Raji (cell line): ENCODE measurements at regions not wholly inside any gene's neighbourhood (a gene's known extent, or its start where the extent isn't known, plus 50 kb on each side); places are given as distances from the start of the nearest gene placed in this dataset.

Experiments
- POLR2A ChIP-seq: IDR thresholded peaks from 2 replicates; pipeline ENCODE4 v1.6.1; 2011; ENCODE audit warnings: low read depth, low read length, control low read depth; ENCODE audit not compliant: insufficient read depth

- TF ChIP-seq POLR2A = no peak
Observed at GRCh38 chr5:27328480-27328879, 290.1 kb upstream of the CDH9 start.

GRCh38 chr5:27325513-27325912, 287.1 kb upstream of the CDH9 start:
- no peak for TF ChIP-seq POLR2A

- TF ChIP-seq POLR2A = no peak
Observed at GRCh38 chr5:27318701-27319100, 280.3 kb upstream of the CDH9 start.

GRCh38 chr5:27316271-27316650, 277.9 kb upstream of the CDH9 start:
- TF ChIP-seq POLR2A = no peak

- no peak for TF ChIP-seq POLR2A
Observed at GRCh38 chr5:27315363-27316270, 277.2 kb upstream of the CDH9 start.

GRCh38 chr5:27313549-27313948, 275.2 kb upstream of the CDH9 start:
- no peak for TF ChIP-seq POLR2A

- TF ChIP-seq POLR2A = no peak
Observed at GRCh38 chr5:27312291-27312893, 274.0 kb upstream of the CDH9 start.

- no peak for TF ChIP-seq POLR2A
Observed at GRCh38 chr5:27311544-27311943, 273.2 kb upstream of the CDH9 start.

- no peak for TF ChIP-seq POLR2A
Observed at GRCh38 chr5:27308153-27308552, 269.8 kb upstream of the CDH9 start.

GRCh38 chr5:27290172-27290571, 251.8 kb upstream of the CDH9 start:
- no peak for TF ChIP-seq POLR2A

GRCh38 chr5:27276119-27276518, 237.7 kb upstream of the CDH9 start:
- TF ChIP-seq POLR2A = no peak

GRCh38 chr5:27275345-27275744, 237.0 kb upstream of the CDH9 start:
- no peak for TF ChIP-seq POLR2A

GRCh38 chr5:27269766-27270165, 231.4 kb upstream of the CDH9 start:
- TF ChIP-seq POLR2A = no peak

- TF ChIP-seq POLR2A = no peak
Observed at GRCh38 chr5:27267209-27267824, 228.9 kb upstream of the CDH9 start.

- TF ChIP-seq POLR2A = no peak
Observed at GRCh38 chr5:27266184-27266583, 227.8 kb upstream of the CDH9 start.

GRCh38 chr5:27257696-27258095, 219.3 kb upstream of the CDH9 start:
- TF ChIP-seq POLR2A = no peak
